Muscle of leg (tissue), 3 donors: ENCODE measurements at regions not wholly inside any gene's neighbourhood (a gene's known extent, or its start where the extent isn't known, plus 50 kb on each side); places are given as distances from the start of the nearest gene placed in this dataset.

ENCODE experiments used
- DNase-seq: peaks from one replicate; pipeline ENCODE4 v3.0.0; 2013
- H3K27ac ChIP-seq: one replicate; pipeline ENCODE4 v1.5.1; 2013; ENCODE audit warnings: mild to moderate bottlenecking, low read length, control low read depth
- H3K27me3 ChIP-seq: one replicate; pipeline ENCODE4 v1.6.1; 2013; ENCODE audit warnings: low read length; ENCODE audit not compliant: control insufficient read depth, insufficient read depth
- H3K36me3 ChIP-seq: one replicate; pipeline ENCODE4 v1.6.1; 2013; ENCODE audit warnings: low read length; ENCODE audit not compliant: control insufficient read depth, insufficient read depth
- H3K4me1 ChIP-seq: one replicate; pipeline ENCODE4 v1.6.1; 2013; ENCODE audit warnings: low read length; ENCODE audit not compliant: control insufficient read depth, insufficient read depth
- H3K4me3 ChIP-seq: one replicate; pipeline ENCODE4 v1.5.1; 2013; ENCODE audit warnings: low read length, control low read depth
- H3K9me3 ChIP-seq: replicated peaks from 2 replicates; pipeline ENCODE4 v1.6.1; 2013; ENCODE audit warnings: low read depth, low read length; ENCODE audit not compliant: control insufficient read depth
- WGBS: methylation state at CpG from one replicate; pipeline ENCODE4 v1.1.5; 2013; ENCODE audit warnings: missing lambda C conversion rate; ENCODE audit not compliant: insufficient coverage; 5-methylcytosine and 5-hydroxymethylcytosine counted together

GRCh38 chr5:3518576-3518975 lies 77.1 kb upstream of the IRX1 start:
- no peaks in the 10 kb centered on the region for H3K36me3 ChIP-seq
- no peak overlapping the region for H3K4me3 ChIP-seq
- no peaks in the 10 kb centered on the region for H3K9me3 ChIP-seq
- no peaks in the 10 kb centered on the region for H3K27me3 ChIP-seq
- 88% methylated on average over 4 of the region's 9 CpGs for WGBS
- no peak overlapping the region for H3K27ac ChIP-seq
- H3K4me1 ChIP-seq, result no peaks in the 10 kb centered on the region
- DNase-seq, result no peak

GRCh38 chr5:3518051-3518450 lies 77.6 kb upstream of the IRX1 start:
- no peak for DNase-seq
- Histone ChIP-seq H3K36me3 (no peaks in the 10 kb centered on the region), H3K27ac (no peak overlapping the region), H3K4me3 (no peak overlapping the region), H3K27me3 (peaks cover 2% of the 10 kb centered on the region), H3K9me3 (no peaks in the 10 kb centered on the region), H3K4me1 (no peaks in the 10 kb centered on the region)
- WGBS, result 53% methylated on average over 4 of the region's 11 CpGs

GRCh38 chr5:3517348-3517747 lies 78.3 kb upstream of the IRX1 start:
- Histone ChIP-seq H3K4me1 (no peaks in the 10 kb centered on the region), H3K9me3 (no peaks in the 10 kb centered on the region), H3K27me3 (peaks cover 2% of the 10 kb centered on the region), H3K27ac (no peak overlapping the region), H3K4me3 (no peak overlapping the region), H3K36me3 (no peaks in the 10 kb centered on the region)
- WGBS, result 33% methylated on average over 4 of the region's 9 CpGs
- no peak for DNase-seq

- Histone ChIP-seq H3K4me1 (no peaks in the 10 kb centered on the region), H3K27ac (no peak overlapping the region), H3K27me3 (peaks cover 2% of the 10 kb centered on the region), H3K36me3 (no peaks in the 10 kb centered on the region), H3K9me3 (no peaks in the 10 kb centered on the region), H3K4me3 (no peak overlapping the region)
- DNase-seq, result no peak
- 69% methylated on average over 5 of the region's 13 CpGs for WGBS
Observed at GRCh38 chr5:3512361-3513095, 83.1 kb upstream of the IRX1 start.

- Histone ChIP-seq H3K27ac (no peak overlapping the region), H3K27me3 (peaks cover 2% of the 10 kb centered on the region), H3K9me3 (no peaks in the 10 kb centered on the region), H3K4me3 (no peak overlapping the region), H3K36me3 (no peaks in the 10 kb centered on the region), H3K4me1 (no peaks in the 10 kb centered on the region)
- WGBS, result no CpG with 5 or more reads among the region's 7 CpGs
- DNase-seq, result no peak
Observed at GRCh38 chr5:3511934-3512333, 83.7 kb upstream of the IRX1 start.

GRCh38 chr5:3511519-3511918 lies 84.1 kb upstream of the IRX1 start:
- WGBS, result 65% methylated on average over 4 of the region's 9 CpGs
- no peak overlapping the region for H3K27ac ChIP-seq
- no peaks in the 10 kb centered on the region for H3K4me1 ChIP-seq
- peaks cover 2% of the 10 kb centered on the region for H3K27me3 ChIP-seq
- no peak overlapping the region for H3K4me3 ChIP-seq
- no peak for DNase-seq
- H3K9me3 ChIP-seq, result no peaks in the 10 kb centered on the region
- H3K36me3 ChIP-seq, result no peaks in the 10 kb centered on the region

- WGBS, result 75% methylated on average over 14 of the region's 18 CpGs
Observed at GRCh38 chr5:3510642-3511417, 84.8 kb upstream of the IRX1 start.

GRCh38 chr5:3509290-3509689 lies 86.3 kb upstream of the IRX1 start:
- H3K27me3 ChIP-seq, result peaks cover 2% of the 10 kb centered on the region
- no CpG with 5 or more reads among the region's 3 CpGs for WGBS
- DNase-seq, result no peak
- H3K36me3 ChIP-seq, result no peaks in the 10 kb centered on the region
- no peaks in the 10 kb centered on the region for H3K9me3 ChIP-seq
- H3K4me3 ChIP-seq, result no peak overlapping the region
- no peaks in the 10 kb centered on the region for H3K4me1 ChIP-seq
- H3K27ac ChIP-seq, result no peak overlapping the region

More at GRCh38 chr5:3510642-3511417, 84.8 kb upstream of the IRX1 start:
- H3K9me3 ChIP-seq, result no peaks in the 10 kb centered on the region
- no peak for DNase-seq
- H3K4me3 ChIP-seq, result no peak overlapping the region
- H3K36me3 ChIP-seq, result no peaks in the 10 kb centered on the region
- peaks cover 2% of the 10 kb centered on the region for H3K27me3 ChIP-seq
- H3K27ac ChIP-seq, result no peak overlapping the region
- no peaks in the 10 kb centered on the region for H3K4me1 ChIP-seq

- Histone ChIP-seq H3K27me3 (peaks cover 2% of the 10 kb centered on the region), H3K27ac (no peak overlapping the region), H3K4me1 (no peaks in the 10 kb centered on the region), H3K36me3 (no peaks in the 10 kb centered on the region), H3K9me3 (no peaks in the 10 kb centered on the region), H3K4me3 (no peak overlapping the region)
- WGBS, result no CpG with 5 or more reads among the region's 3 CpGs
- DNase-seq, result no peak
Observed at GRCh38 chr5:3508395-3508794, 87.2 kb upstream of the IRX1 start.

GRCh38 chr5:3490957-3491507 lies 104.6 kb upstream of the IRX1 start:
- 66% methylated on average over 8 of the region's 18 CpGs for WGBS
- Histone ChIP-seq H3K36me3 (no peaks in the 10 kb centered on the region), H3K27ac (no peak overlapping the region)

More at GRCh38 chr5:3490957-3491507, 104.6 kb upstream of the IRX1 start:
- no peak for DNase-seq
- H3K9me3 ChIP-seq, result no peaks in the 10 kb centered on the region
- H3K4me3 ChIP-seq, result no peak overlapping the region
- peaks cover 2% of the 10 kb centered on the region for H3K27me3 ChIP-seq
- H3K4me1 ChIP-seq, result peaks cover 8% of the 10 kb centered on the region
